ENCODE measurements at regions not wholly inside any gene's neighbourhood (a gene's known extent, or its start where the extent isn't known, plus 50 kb on each side); places are given as distances from the start of the nearest gene placed in this dataset.
"Not testable (repeated sequence)": the region's sequence is repeated elsewhere in the genome, so short reads cannot be mapped to it uniquely, and the experiment has no call there.

- POLR2A ChIA-PET; H3K27me3 ChIP-seq (ENCODE audit: insufficient read depth, low read length, poor library complexity, severe bottlenecking); H3K4me3 ChIP-seq (ENCODE audit: low read length); H3K27ac Mint-ChIP-seq; H3K27ac ChIP-seq (ENCODE audit: low read depth, low read length); DNase-seq; H3K9me3 Mint-ChIP-seq; H3K36me3 Mint-ChIP-seq; H3K4me1 Mint-ChIP-seq; CTCF ChIA-PET; H3K27me3 Mint-ChIP-seq; H3K36me3 ChIP-seq (ENCODE audit: insufficient read depth, low read length); H3K4me3 Mint-ChIP-seq; H3K9me3 ChIP-seq (ENCODE audit: low read length); H3K4me1 ChIP-seq (ENCODE audit: insufficient read depth, low read length): not testable (repeated sequence)
Measured at GRCh38 chrX:121381915-121382314, 334.5 kb downstream of the GLUD2 start.

- no peak overlapping the region for H3K4me3 Mint-ChIP-seq
- Histone ChIP-seq H3K9me3 (ENCODE audit: low read length) (no peaks in the 10 kb centered on the region), H3K27me3 (ENCODE audit: insufficient read depth, low read length, poor library complexity, severe bottlenecking) (no peaks in the 10 kb centered on the region), H3K4me3 (ENCODE audit: low read length) (no peak overlapping the region), H3K4me1 (ENCODE audit: insufficient read depth, low read length) (no peaks in the 10 kb centered on the region), H3K36me3 (ENCODE audit: insufficient read depth, low read length) (no peaks in the 10 kb centered on the region), H3K27ac (ENCODE audit: low read depth, low read length) (no peak overlapping the region)
- ChIA-PET CTCF (no interaction called here), POLR2A (no interaction called here)
- H3K27me3 Mint-ChIP-seq, result no peaks in the 10 kb centered on the region
- no peaks in the 10 kb centered on the region for H3K9me3 Mint-ChIP-seq
- H3K4me1 Mint-ChIP-seq, result no peaks in the 10 kb centered on the region
- no peaks in the 10 kb centered on the region for H3K36me3 Mint-ChIP-seq
- DNase-seq, result no peak
- H3K27ac Mint-ChIP-seq, result no peak overlapping the region
Measured at GRCh38 chrX:121389976-121390714, 342.7 kb downstream of the GLUD2 start.

GRCh38 chrX:121405826-121406225 lies 358.4 kb downstream of the GLUD2 start:
- Histone ChIP-seq H3K4me3 (ENCODE audit: low read length) (no peak overlapping the region), H3K4me1 (ENCODE audit: insufficient read depth, low read length) (no peaks in the 10 kb centered on the region), H3K27me3 (ENCODE audit: insufficient read depth, low read length, poor library complexity, severe bottlenecking) (no peaks in the 10 kb centered on the region), H3K27ac (ENCODE audit: low read depth, low read length) (no peak overlapping the region), H3K36me3 (ENCODE audit: insufficient read depth, low read length) (no peaks in the 10 kb centered on the region), H3K9me3 (ENCODE audit: low read length) (no peaks in the 10 kb centered on the region)
- H3K27ac Mint-ChIP-seq, result no peak overlapping the region
- no peaks in the 10 kb centered on the region for H3K36me3 Mint-ChIP-seq
- CTCF ChIA-PET, result no interaction called here
- no peak for DNase-seq
- H3K4me1 Mint-ChIP-seq, result no peaks in the 10 kb centered on the region
- POLR2A ChIA-PET, result no interaction called here
- no peak overlapping the region for H3K4me3 Mint-ChIP-seq
- H3K27me3 Mint-ChIP-seq, result peaks cover 0 to 1% of the 10 kb centered on the region in 2 donors
- H3K9me3 Mint-ChIP-seq, result no peaks in the 10 kb centered on the region

- no peaks in the 10 kb centered on the region for H3K36me3 ChIP-seq (ENCODE audit: insufficient read depth, low read length)
- H3K27ac Mint-ChIP-seq, result no peak overlapping the region
- POLR2A ChIA-PET, result no interaction called here
- CTCF ChIA-PET, result no interaction called here
- no peak overlapping the region for H3K27ac ChIP-seq (ENCODE audit: low read depth, low read length)
- no peaks in the 10 kb centered on the region for H3K4me1 Mint-ChIP-seq
- no peak for DNase-seq
- no peaks in the 10 kb centered on the region for H3K9me3 ChIP-seq (ENCODE audit: low read length)
- H3K27me3 Mint-ChIP-seq, result peaks cover 0 to 3% of the 10 kb centered on the region in 2 donors
- H3K4me1 ChIP-seq (ENCODE audit: insufficient read depth, low read length), result no peaks in the 10 kb centered on the region
- no peaks in the 10 kb centered on the region for H3K36me3 Mint-ChIP-seq
- H3K4me3 Mint-ChIP-seq, result no peak overlapping the region
- H3K27me3 ChIP-seq (ENCODE audit: insufficient read depth, low read length, poor library complexity, severe bottlenecking), result no peaks in the 10 kb centered on the region
- peaks cover 0 to 1% (median 0%) of the 10 kb centered on the region in 5 donors for H3K9me3 Mint-ChIP-seq
- no peak overlapping the region for H3K4me3 ChIP-seq (ENCODE audit: low read length)
Measured at GRCh38 chrX:121407627-121408026, 360.2 kb downstream of the GLUD2 start.

GRCh38 chrX:121431514-121431913 lies 384.1 kb downstream of the GLUD2 start:
- H3K27me3 ChIP-seq (ENCODE audit: insufficient read depth, low read length, poor library complexity, severe bottlenecking); H3K27ac Mint-ChIP-seq; H3K36me3 ChIP-seq (ENCODE audit: insufficient read depth, low read length); H3K4me3 Mint-ChIP-seq; DNase-seq; POLR2A ChIA-PET; H3K9me3 Mint-ChIP-seq; CTCF ChIA-PET; H3K4me3 ChIP-seq (ENCODE audit: low read length); H3K27ac ChIP-seq (ENCODE audit: low read depth, low read length); H3K9me3 ChIP-seq (ENCODE audit: low read length); H3K4me1 Mint-ChIP-seq; H3K4me1 ChIP-seq (ENCODE audit: insufficient read depth, low read length); H3K27me3 Mint-ChIP-seq; H3K36me3 Mint-ChIP-seq: not testable (repeated sequence)

GRCh38 chrX:121433289-121433688 lies 385.9 kb downstream of the GLUD2 start:
- Mint-ChIP-seq H3K9me3 (peaks cover 0 to 4% (median 0%) of the 10 kb centered on the region in 5 donors), H3K4me1 (no peaks in the 10 kb centered on the region), H3K4me3 (no peak overlapping the region), H3K36me3 (no peaks in the 10 kb centered on the region), H3K27ac (no peak overlapping the region), H3K27me3 (no peaks in the 10 kb centered on the region)
- Histone ChIP-seq H3K4me3 (ENCODE audit: low read length) (no peak overlapping the region), H3K27me3 (ENCODE audit: insufficient read depth, low read length, poor library complexity, severe bottlenecking) (no peaks in the 10 kb centered on the region), H3K36me3 (ENCODE audit: insufficient read depth, low read length) (no peaks in the 10 kb centered on the region), H3K27ac (ENCODE audit: low read depth, low read length) (no peak overlapping the region), H3K4me1 (ENCODE audit: insufficient read depth, low read length) (no peaks in the 10 kb centered on the region), H3K9me3 (ENCODE audit: low read length) (no peaks in the 10 kb centered on the region)
- no peak for DNase-seq
- POLR2A ChIA-PET, result no interaction called here
- CTCF ChIA-PET, result no interaction called here

- CTCF ChIA-PET; H3K9me3 ChIP-seq (ENCODE audit: low read length); DNase-seq; H3K27me3 ChIP-seq (ENCODE audit: insufficient read depth, low read length, poor library complexity, severe bottlenecking); H3K27me3 Mint-ChIP-seq; POLR2A ChIA-PET; H3K4me1 ChIP-seq (ENCODE audit: insufficient read depth, low read length); H3K36me3 ChIP-seq (ENCODE audit: insufficient read depth, low read length); H3K4me3 ChIP-seq (ENCODE audit: low read length); H3K4me3 Mint-ChIP-seq; H3K36me3 Mint-ChIP-seq; H3K4me1 Mint-ChIP-seq; H3K27ac ChIP-seq (ENCODE audit: low read depth, low read length); H3K27ac Mint-ChIP-seq; H3K9me3 Mint-ChIP-seq: not testable (repeated sequence)
Measured at GRCh38 chrX:121437666-121438065, 390.3 kb downstream of the GLUD2 start.

- Mint-ChIP-seq H3K9me3 (peaks cover 0 to 6% (median 2%) of the 10 kb centered on the region in 5 donors), H3K4me1 (no peaks in the 10 kb centered on the region), H3K27ac (no peak overlapping the region), H3K27me3 (no peaks in the 10 kb centered on the region), H3K36me3 (no peaks in the 10 kb centered on the region), H3K4me3 (no peak overlapping the region)
- no peak for DNase-seq
- no peak overlapping the region for H3K27ac ChIP-seq (ENCODE audit: low read depth, low read length)
- CTCF ChIA-PET, result no interaction called here
- no peak overlapping the region for H3K4me3 ChIP-seq (ENCODE audit: low read length)
- POLR2A ChIA-PET, result no interaction called here
- no peaks in the 10 kb centered on the region for H3K9me3 ChIP-seq (ENCODE audit: low read length)
- H3K36me3 ChIP-seq (ENCODE audit: insufficient read depth, low read length), result no peaks in the 10 kb centered on the region
- H3K27me3 ChIP-seq (ENCODE audit: insufficient read depth, low read length, poor library complexity, severe bottlenecking), result no peaks in the 10 kb centered on the region
- no peaks in the 10 kb centered on the region for H3K4me1 ChIP-seq (ENCODE audit: insufficient read depth, low read length)
Measured at GRCh38 chrX:121455890-121456289, 408.5 kb downstream of the GLUD2 start.

- DNase-seq, result no peak
- H3K27me3 ChIP-seq (ENCODE audit: insufficient read depth, low read length, poor library complexity, severe bottlenecking), result no peaks in the 10 kb centered on the region
- Mint-ChIP-seq H3K27me3 (no peaks in the 10 kb centered on the region), H3K27ac (no peak overlapping the region), H3K4me3 (peak overlapping the region in 1 of 7 donors; percentile 9), H3K9me3 (peaks cover 0 to 6% (median 2%) of the 10 kb centered on the region in 5 donors), H3K4me1 (no peaks in the 10 kb centered on the region), H3K36me3 (no peaks in the 10 kb centered on the region)
- H3K4me1 ChIP-seq (ENCODE audit: insufficient read depth, low read length), result no peaks in the 10 kb centered on the region
- H3K4me3 ChIP-seq (ENCODE audit: low read length), result no peak overlapping the region
- no peak overlapping the region for H3K27ac ChIP-seq (ENCODE audit: low read depth, low read length)
- ChIA-PET CTCF (no interaction called here), POLR2A (no interaction called here)
- no peaks in the 10 kb centered on the region for H3K36me3 ChIP-seq (ENCODE audit: insufficient read depth, low read length)
- no peaks in the 10 kb centered on the region for H3K9me3 ChIP-seq (ENCODE audit: low read length)
Measured at GRCh38 chrX:121456315-121456714, 408.9 kb downstream of the GLUD2 start.
